ENCODE measurements at regions not wholly inside any gene's neighbourhood (a gene's known extent, or its start where the extent isn't known, plus 50 kb on each side); places are given as distances from the start of the nearest gene placed in this dataset.

- TF ChIP-seq POLR2A (IDR thresholded peaks at IDR 0.05) (no peak), CTCF (IDR thresholded peaks at IDR 0.05) (no peak), EP300 (IDR thresholded peaks at IDR 0.05) (no peak)
These were observed 60.3 kb upstream of the EML4 start for GRCh38 chr2:42108852-42109251.
